ENCODE measurements at regions not wholly inside any gene's neighbourhood (a gene's known extent, or its start where the extent isn't known, plus 50 kb on each side); places are given as distances from the start of the nearest gene placed in this dataset.

GRCh38 chr20:40575851-40576250 is 113.2 kb downstream of the MAFB start (continued):
- TF ChIP-seq CHD7 (IDR thresholded peaks at IDR 0.05; ENCODE audit: insufficient replicate concordance, low read length), result no peak
- TF ChIP-seq CTCF (IDR thresholded peaks at IDR 0.05; ENCODE audit: control extremely low read depth in 1 of 3, insufficient read depth in 1 of 3, low read depth in 1 of 3, low read length in 3 of 3), result no peak
- TF ChIP-seq POLR2A (IDR thresholded peaks at IDR 0.05; ENCODE audit: control extremely low read depth in 1 of 2, low read depth in 2 of 2, low read length in 2 of 2), result no peak
- TF ChIP-seq BCL11A (IDR thresholded peaks at IDR 0.05; ENCODE audit: low read depth in 2 of 2, low read length in 2 of 2), result no peak
- no peak for TF ChIP-seq KDM1A (IDR thresholded peaks at IDR 0.05; ENCODE audit: borderline replicate concordance, low read length)
